ENCODE measurements at regions not wholly inside any gene's neighbourhood (a gene's known extent, or its start where the extent isn't known, plus 50 kb on each side); places are given as distances from the start of the nearest gene placed in this dataset.
"Not testable (repeated sequence)": the region's sequence is repeated elsewhere in the genome, so short reads cannot be mapped to it uniquely, and the experiment has no call there.

GRCh38 chr17:22226477-22226876, 534.2 kb downstream of the KCNJ18 start:
- TF ChIP-seq CTCF (IDR thresholded peaks at IDR 0.05); POLR2AphosphoS5 (IDR thresholded peaks at IDR 0.05; ENCODE audit: insufficient read depth in 1 of 2, low read depth in 1 of 2); POLR2A (IDR thresholded peaks at IDR 0.05): not testable (repeated sequence)

Measured in vagina (tissue), 2 donors.